Skeletal muscle satellite cell (primary cell): ENCODE measurements at regions not wholly inside any gene's neighbourhood (a gene's known extent, or its start where the extent isn't known, plus 50 kb on each side); places are given as distances from the start of the nearest gene placed in this dataset.

Source experiments
- H3K27me3 ChIP-seq: 2 replicates; pipeline ENCODE4 v1.7.0; 2013; ENCODE audit warnings: low read length; ENCODE audit not compliant: control insufficient read depth, insufficient read depth
- H3K36me3 ChIP-seq: 2 replicates; pipeline ENCODE4 v1.7.0; 2013; ENCODE audit warnings: mild to moderate bottlenecking, control low read depth, low read length; ENCODE audit not compliant: insufficient read depth
- H3K4me1 ChIP-seq: 2 replicates; pipeline ENCODE4 v1.7.0; 2013; ENCODE audit warnings: low read length; ENCODE audit not compliant: control insufficient read depth, insufficient read depth
- H3K4me2 ChIP-seq: 2 replicates; pipeline ENCODE4 v1.7.0; 2013; ENCODE audit warnings: mild to moderate bottlenecking, low read length
- H3K4me3 ChIP-seq: 2 replicates; pipeline ENCODE4 v1.7.0; 2013; ENCODE audit warnings: low read length
- H3K9ac ChIP-seq: 2 replicates; pipeline ENCODE4 v1.7.0; 2013; ENCODE audit warnings: mild to moderate bottlenecking, low read depth, low read length, moderate library complexity
- H3K9me3 ChIP-seq: replicated peaks from 2 replicates; pipeline ENCODE4 v1.7.0; 2013; ENCODE audit warnings: mild to moderate bottlenecking, control low read depth, low read length

DNA sequence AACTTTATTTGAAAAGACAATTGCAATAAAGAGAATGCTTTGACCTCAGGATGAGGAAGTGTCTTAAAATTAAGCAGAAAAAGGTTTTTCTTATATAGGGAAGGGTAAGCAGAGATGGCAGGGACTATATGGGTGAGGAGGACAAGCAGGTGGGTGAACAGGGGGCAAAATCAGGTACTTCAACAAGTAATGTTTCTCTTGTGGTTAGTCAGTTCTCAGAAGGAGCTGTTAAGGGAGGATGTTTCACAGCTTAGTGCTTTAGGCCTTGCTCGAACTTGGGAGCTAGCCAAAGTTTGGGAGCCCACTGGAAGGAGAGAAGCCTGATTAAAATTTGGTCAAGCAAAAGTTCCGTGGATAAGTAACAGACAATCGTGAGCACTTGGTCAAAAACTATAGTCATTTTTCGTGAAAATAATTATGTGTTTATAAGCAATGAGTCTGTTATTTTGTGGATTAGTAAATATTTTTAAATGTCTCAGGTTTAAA, 364.2 kb upstream of the TMPO start:
- Histone ChIP-seq H3K4me3 (no peak overlapping the region), H3K4me1 (no peaks in the 10 kb centered on the region), H3K9ac (no peak overlapping the region), H3K9me3 (no peaks in the 10 kb centered on the region), H3K27me3 (peaks cover 2% of the 10 kb centered on the region), H3K4me2 (no peak overlapping the region), H3K36me3 (no peaks in the 10 kb centered on the region)

- Histone ChIP-seq H3K9ac (no peak overlapping the region), H3K4me2 (no peak overlapping the region), H3K4me3 (no peak overlapping the region), H3K36me3 (no peaks in the 10 kb centered on the region), H3K9me3 (no peaks in the 10 kb centered on the region), H3K4me1 (no peaks in the 10 kb centered on the region), H3K27me3 (peaks cover 2% of the 10 kb centered on the region)
These were observed 363.4 kb upstream of the TMPO start for GRCh38 chr12:98151984-98152383.

DNA sequence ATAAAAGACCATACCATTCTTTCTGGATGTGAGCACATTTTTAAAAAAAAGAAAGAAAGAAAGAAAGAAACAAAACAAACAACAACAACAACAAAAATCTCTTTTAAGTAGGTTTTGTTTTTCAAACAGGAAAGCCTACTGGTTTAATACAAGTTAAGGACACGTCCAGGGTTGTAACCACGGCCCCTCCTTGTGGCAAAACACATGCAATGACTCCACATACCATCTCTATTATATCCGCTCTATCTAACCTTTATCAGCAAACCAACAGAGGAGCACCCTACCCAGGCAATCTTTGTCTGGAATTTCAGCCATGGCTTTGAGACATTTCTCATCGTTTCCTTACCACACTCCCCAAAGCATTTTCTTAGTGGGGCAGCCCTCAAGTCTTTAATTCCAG, 360.5 kb upstream of the TMPO start:
- Histone ChIP-seq H3K36me3 (no peaks in the 10 kb centered on the region), H3K4me3 (no peak overlapping the region), H3K4me2 (no peak overlapping the region), H3K4me1 (no peaks in the 10 kb centered on the region), H3K9ac (no peak overlapping the region), H3K9me3 (no peaks in the 10 kb centered on the region), H3K27me3 (peaks cover 2% of the 10 kb centered on the region)

DNA sequence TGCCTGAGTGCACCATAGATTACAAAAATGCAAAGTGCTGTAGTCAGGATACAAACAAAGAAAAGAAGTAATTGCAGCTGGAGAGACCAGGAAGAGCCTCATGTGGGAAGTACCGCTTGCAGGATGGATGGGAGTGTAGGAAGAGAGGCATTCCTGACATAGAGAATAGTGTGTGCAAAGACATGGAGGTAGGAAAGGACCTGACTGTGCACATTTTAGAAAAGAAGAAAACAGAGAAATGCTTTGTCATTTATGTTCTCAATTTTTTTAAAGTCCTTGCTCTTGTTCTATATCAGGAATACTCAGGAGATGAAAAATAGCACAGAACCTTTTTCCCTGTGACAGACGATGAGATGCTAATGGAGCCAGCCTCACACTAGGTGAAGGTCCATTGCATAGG, 358.7 kb upstream of the TMPO start:
- Histone ChIP-seq H3K9ac (no peak overlapping the region), H3K4me2 (no peak overlapping the region), H3K4me3 (no peak overlapping the region), H3K4me1 (no peaks in the 10 kb centered on the region), H3K27me3 (peaks cover 2% of the 10 kb centered on the region), H3K36me3 (no peaks in the 10 kb centered on the region), H3K9me3 (no peaks in the 10 kb centered on the region)

GRCh38 chr12:98162906-98163678, 352.3 kb upstream of the TMPO start:
- H3K4me1 ChIP-seq, result no peaks in the 10 kb centered on the region
- H3K9ac ChIP-seq, result no peak overlapping the region
- H3K27me3 ChIP-seq, result no peaks in the 10 kb centered on the region
- H3K36me3 ChIP-seq, result no peaks in the 10 kb centered on the region
- no peak overlapping the region for H3K4me3 ChIP-seq
- H3K4me2 ChIP-seq, result no peak overlapping the region
- H3K9me3 ChIP-seq, result no peaks in the 10 kb centered on the region

GRCh38 chr12:98172304-98172703, 343.1 kb upstream of the TMPO start:
- no peaks in the 10 kb centered on the region for H3K27me3 ChIP-seq
- H3K36me3 ChIP-seq, result no peaks in the 10 kb centered on the region
- H3K9ac ChIP-seq, result no peak overlapping the region
- H3K4me3 ChIP-seq, result no peak overlapping the region
- H3K9me3 ChIP-seq, result no peaks in the 10 kb centered on the region
- H3K4me2 ChIP-seq, result no peak overlapping the region
- H3K4me1 ChIP-seq, result no peaks in the 10 kb centered on the region

GRCh38 chr12:98172801-98173200, 342.6 kb upstream of the TMPO start:
- no peaks in the 10 kb centered on the region for H3K9me3 ChIP-seq
- H3K36me3 ChIP-seq, result no peaks in the 10 kb centered on the region
- H3K4me2 ChIP-seq, result no peak overlapping the region
- H3K9ac ChIP-seq, result no peak overlapping the region
- H3K27me3 ChIP-seq, result no peaks in the 10 kb centered on the region
- H3K4me1 ChIP-seq, result no peaks in the 10 kb centered on the region
- H3K4me3 ChIP-seq, result no peak overlapping the region

GRCh38 chr12:98173773-98174427, 341.5 kb upstream of the TMPO start:
- H3K9ac ChIP-seq, result no peak overlapping the region

DNA sequence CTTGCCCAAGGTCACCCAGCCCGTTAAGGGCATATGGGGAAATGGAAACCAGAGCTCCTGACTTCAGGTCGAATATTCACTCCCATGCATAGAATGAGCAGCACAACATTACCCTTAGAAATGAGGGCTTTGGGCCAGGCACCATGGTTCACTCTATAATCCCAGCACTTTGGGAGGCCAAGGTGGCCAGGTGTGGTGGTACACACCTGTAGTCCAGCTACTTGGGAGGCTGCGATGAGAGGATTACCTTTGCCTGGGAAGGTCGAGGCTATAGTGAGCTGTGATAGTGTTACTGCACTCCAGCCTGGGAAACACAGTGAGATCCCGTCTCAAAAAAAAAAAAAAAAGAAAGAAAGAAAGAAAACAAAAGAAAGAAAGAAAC, 341.0 kb upstream of the TMPO start:
- no peak overlapping the region for H3K4me3 ChIP-seq
- H3K36me3 ChIP-seq, result no peaks in the 10 kb centered on the region
- H3K9ac ChIP-seq, result no peak overlapping the region

More at GRCh38 chr12:98173773-98174427, 341.5 kb upstream of the TMPO start:
- Histone ChIP-seq H3K27me3 (no peaks in the 10 kb centered on the region), H3K9me3 (no peaks in the 10 kb centered on the region), H3K4me3 (no peak overlapping the region), H3K36me3 (no peaks in the 10 kb centered on the region), H3K4me1 (no peaks in the 10 kb centered on the region), H3K4me2 (no peak overlapping the region)

GRCh38 chr12:98178126-98178525, 337.3 kb upstream of the TMPO start:
- no peak overlapping the region for H3K4me3 ChIP-seq
- H3K4me1 ChIP-seq, result no peaks in the 10 kb centered on the region
- no peak overlapping the region for H3K4me2 ChIP-seq
- peaks cover 5% of the 10 kb centered on the region for H3K27me3 ChIP-seq
- no peaks in the 10 kb centered on the region for H3K36me3 ChIP-seq
- no peaks in the 10 kb centered on the region for H3K9me3 ChIP-seq
- no peak overlapping the region for H3K9ac ChIP-seq

More for the DNA sequence above, 341.0 kb upstream of the TMPO start:
- no peaks in the 10 kb centered on the region for H3K4me1 ChIP-seq
- H3K27me3 ChIP-seq, result no peaks in the 10 kb centered on the region
- no peak overlapping the region for H3K4me2 ChIP-seq
- no peaks in the 10 kb centered on the region for H3K9me3 ChIP-seq

DNA sequence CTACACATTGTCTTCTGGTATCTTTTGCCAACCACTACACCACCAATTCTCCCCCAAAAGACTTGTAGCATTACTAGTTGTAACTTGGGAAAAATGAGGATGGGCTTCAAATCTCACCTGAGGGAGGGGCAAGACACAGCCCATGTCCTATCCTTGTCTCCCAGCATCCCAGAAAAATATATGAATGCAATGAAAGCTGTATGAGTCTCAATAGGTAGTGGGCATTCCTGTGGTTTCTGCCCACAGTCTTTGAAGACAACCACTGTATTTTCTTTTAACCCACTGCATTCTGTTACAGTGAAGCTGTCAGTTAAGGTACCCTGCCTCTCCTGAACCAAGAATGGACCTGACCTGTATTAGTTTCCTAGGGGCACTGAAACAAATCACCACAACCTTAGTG, 336.2 kb upstream of the TMPO start:
- no peaks in the 10 kb centered on the region for H3K4me1 ChIP-seq
- peaks cover 5% of the 10 kb centered on the region for H3K27me3 ChIP-seq
- no peaks in the 10 kb centered on the region for H3K36me3 ChIP-seq
- H3K9me3 ChIP-seq, result no peaks in the 10 kb centered on the region
- no peak overlapping the region for H3K4me3 ChIP-seq
- no peak overlapping the region for H3K4me2 ChIP-seq
- H3K9ac ChIP-seq, result no peak overlapping the region

DNA sequence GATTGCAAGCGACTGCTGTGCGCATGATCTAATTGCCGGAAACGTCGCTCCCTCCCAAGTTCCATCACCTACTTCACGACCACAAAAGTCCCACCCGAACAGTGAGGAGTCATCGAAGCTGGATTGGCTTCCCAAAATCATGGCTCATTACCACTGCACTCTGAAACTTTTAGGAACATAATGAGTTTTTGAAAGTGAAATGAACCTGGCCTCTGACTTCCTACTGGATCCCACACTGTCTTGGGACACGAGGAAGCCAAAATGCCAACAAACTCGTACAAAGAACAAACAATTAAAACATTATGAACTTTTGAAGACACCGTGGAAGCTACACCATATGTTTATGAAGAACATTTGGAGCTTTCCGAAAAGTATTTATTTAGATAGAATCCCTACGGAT, 334.8 kb upstream of the TMPO start:
- no peak overlapping the region for H3K9ac ChIP-seq
- no peaks in the 10 kb centered on the region for H3K36me3 ChIP-seq
- no peak overlapping the region for H3K4me2 ChIP-seq
- no peaks in the 10 kb centered on the region for H3K4me1 ChIP-seq
- H3K27me3 ChIP-seq, result peaks cover 5% of the 10 kb centered on the region
- no peaks in the 10 kb centered on the region for H3K9me3 ChIP-seq
- H3K4me3 ChIP-seq, result no peak overlapping the region
